GM12864 (cell line): ENCODE measurements at regions not wholly inside any gene's neighbourhood (a gene's known extent, or its start where the extent isn't known, plus 50 kb on each side); places are given as distances from the start of the nearest gene placed in this dataset.
A peak's percentile ranks its signal among the peaks of the same experiment; 100 is the strongest.

ENCODE experiments used
- DNase-seq: peaks from one replicate; pipeline ENCODE4 v3.0.0-alpha.2; 2011; ENCODE audit warnings: low read depth
- H3K4me3 ChIP-seq: 2 replicates; pipeline ENCODE4 v1.5.1; 2011; ENCODE audit warnings: mild to moderate bottlenecking, low read depth, low read length, control low read depth
- CTCF ChIP-seq: IDR thresholded peaks from 2 replicates; pipeline ENCODE4 v1.5.1; 2011; ENCODE audit warnings: low read depth, mild to moderate bottlenecking, moderate library complexity, low read length, control low read depth, inconsistent platforms; ENCODE audit errors: missing control alignments

GRCh38 chr2:19684516-19684915 lies 217.3 kb downstream of the TTC32 start:
- no peak overlapping the region for H3K4me3 ChIP-seq
- no peak for DNase-seq
- no peak for TF ChIP-seq CTCF

DNA sequence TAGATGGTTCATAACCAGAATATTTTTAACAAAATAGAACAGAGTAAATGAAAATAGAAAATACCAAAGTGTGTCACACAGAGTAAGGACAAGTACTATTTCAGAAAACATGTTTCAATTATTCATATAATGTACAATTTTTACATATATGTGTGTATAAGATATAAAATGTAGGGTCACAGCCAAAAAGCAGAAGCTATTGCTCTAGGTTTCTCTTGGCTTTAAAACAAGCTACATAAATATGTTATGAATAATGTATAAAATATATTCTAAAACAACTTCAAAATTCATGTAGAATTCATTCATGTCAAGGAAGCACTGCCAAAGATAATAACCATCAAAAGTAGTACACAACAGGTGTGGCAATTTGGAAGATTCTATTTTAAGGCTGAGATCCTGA lies 218.2 kb downstream of the TTC32 start:
- no peak overlapping the region for H3K4me3 ChIP-seq
- DNase-seq: no peak
- no peak for TF ChIP-seq CTCF

DNA sequence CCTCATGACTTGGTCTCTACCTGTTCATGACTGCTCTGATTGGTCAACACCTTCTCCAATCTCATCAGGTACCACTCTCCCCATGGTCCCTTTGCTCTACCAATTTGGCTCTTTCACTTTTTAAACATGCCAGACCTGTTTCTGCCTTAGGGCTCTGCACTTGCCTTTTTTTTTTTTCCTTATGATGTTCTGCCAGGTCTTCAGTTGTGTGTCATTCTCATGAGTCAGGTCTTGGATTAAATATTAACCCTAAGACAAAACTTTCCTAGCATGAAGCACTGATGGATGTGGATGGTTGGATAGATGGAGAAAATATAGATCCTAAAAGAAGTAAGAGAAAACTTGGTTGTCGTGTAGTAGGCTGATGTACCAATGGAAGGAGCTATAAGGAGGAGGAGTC lies 219.3 kb downstream of the TTC32 start:
- H3K4me3 ChIP-seq: no peak overlapping the region
- no peak for TF ChIP-seq CTCF
- DNase-seq: no peak

DNA sequence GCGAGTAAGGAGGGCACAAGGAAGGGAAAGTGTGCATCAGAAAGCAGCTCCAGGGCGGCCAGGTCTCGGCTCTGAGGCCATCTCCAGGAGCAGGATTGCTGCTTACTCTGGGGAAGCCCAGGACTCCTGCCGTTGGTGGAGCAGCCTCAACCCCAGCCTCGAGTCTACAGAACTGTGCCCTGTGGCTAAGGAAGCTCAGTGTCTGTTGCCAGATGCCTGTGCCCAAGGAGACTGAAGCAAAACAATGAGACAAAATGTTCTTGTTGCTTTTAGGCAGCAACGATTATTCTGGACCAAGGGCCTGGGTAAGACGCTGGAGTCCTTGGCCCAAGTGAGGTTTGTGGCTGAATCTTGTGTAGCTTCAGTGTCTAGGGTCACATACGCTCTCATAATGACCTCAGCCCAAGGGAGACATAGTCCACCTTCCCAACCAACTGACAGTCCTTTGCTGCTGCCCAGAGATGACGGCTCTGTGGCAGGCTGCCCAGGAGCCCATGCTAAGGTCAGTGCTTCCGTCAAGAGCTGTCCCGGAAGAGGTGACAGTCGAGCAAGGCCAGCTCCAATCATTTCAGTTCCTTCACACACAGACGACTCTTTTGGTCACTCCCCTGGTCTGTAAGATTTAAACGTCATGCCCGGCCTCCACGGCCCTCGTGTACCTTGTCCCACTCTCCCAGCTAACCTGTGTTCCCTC lies 223.8 kb downstream of the TTC32 start:
- H3K4me3 ChIP-seq: no peak overlapping the region
- DNase-seq: no peak
- TF ChIP-seq CTCF: no peak

DNA sequence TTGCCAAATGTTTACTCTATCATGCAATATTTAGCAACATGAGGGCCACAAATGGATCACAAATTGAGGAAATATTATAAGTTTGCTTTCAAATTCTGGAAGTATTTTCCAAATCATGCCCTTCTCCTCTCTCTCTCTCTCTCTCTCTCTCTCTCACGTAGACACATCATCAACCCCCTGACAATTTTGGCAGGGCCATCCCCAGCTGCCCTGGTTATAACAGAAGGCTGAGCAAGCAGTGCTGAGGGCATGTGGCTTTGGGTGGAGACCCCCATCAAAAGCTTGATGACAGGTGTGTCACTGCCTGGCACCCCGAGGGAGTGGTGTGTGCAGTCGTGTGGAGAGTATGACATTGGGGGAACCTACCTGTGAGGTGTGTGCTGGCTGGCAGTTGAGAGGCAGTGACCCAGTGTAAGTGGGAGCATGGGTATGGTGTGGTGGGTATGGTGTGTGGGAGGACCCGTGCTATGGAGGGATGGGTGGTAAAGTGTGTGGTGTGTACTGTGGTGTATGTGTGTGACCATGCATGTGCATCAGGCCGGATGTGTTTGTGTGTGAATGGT lies 224.5 kb downstream of the TTC32 start:
- no peak for TF ChIP-seq CTCF
- no peak for DNase-seq
- H3K4me3 ChIP-seq: no peak overlapping the region

GRCh38 chr2:19676770-19677169 lies 225.0 kb downstream of the TTC32 start:
- no peak overlapping the region for H3K4me3 ChIP-seq
- no peak for DNase-seq
- peak; percentile 33 for TF ChIP-seq CTCF
